COLO668 (cell line): ENCODE measurements at regions not wholly inside any gene's neighbourhood (a gene's known extent, or its start where the extent isn't known, plus 50 kb on each side); places are given as distances from the start of the nearest gene placed in this dataset.
"Not testable (repeated sequence)": the region's sequence is repeated elsewhere in the genome, so short reads cannot be mapped to it uniquely, and the experiment has no call there.

Experiments
- DNase-seq: peaks from one replicate; lab custom pipeline; 2025; ENCODE audit not compliant: unreplicated experiment; lab: John Stamatoyannopoulos, UW

GRCh38 chr4:31687717-31688342, 967.7 kb downstream of the PCDH7 start:
- no peak for DNase-seq

GRCh38 chr4:31692399-31692940, 972.3 kb downstream of the PCDH7 start:
- no peak for DNase-seq

- DNase-seq = no peak
Measured at GRCh38 chr4:31701256-31701655, 981.1 kb downstream of the PCDH7 start.

GRCh38 chr4:31702326-31702725, 982.2 kb downstream of the PCDH7 start:
- DNase-seq = no peak

- no peak for DNase-seq
Measured at GRCh38 chr4:31714238-31714637, 994.1 kb downstream of the PCDH7 start.

GRCh38 chr4:31715302-31715701, 995.1 kb downstream of the PCDH7 start:
- no peak for DNase-seq

GRCh38 chr4:31727030-31727429, 1006.9 kb downstream of the PCDH7 start:
- no peak for DNase-seq

GRCh38 chr4:31735004-31735403, 1014.8 kb downstream of the PCDH7 start:
- DNase-seq = no peak

GRCh38 chr4:31737419-31737818, 1017.2 kb downstream of the PCDH7 start:
- DNase-seq = no peak

GRCh38 chr4:31741326-31741725, 1021.2 kb downstream of the PCDH7 start:
- no peak for DNase-seq

GRCh38 chr4:31748382-31748781, 1028.2 kb downstream of the PCDH7 start:
- DNase-seq = no peak

GRCh38 chr4:31750581-31750980, 1030.4 kb downstream of the PCDH7 start:
- not testable (repeated sequence) for DNase-seq

- no peak for DNase-seq
Measured at GRCh38 chr4:31755751-31756150, 1035.6 kb downstream of the PCDH7 start.

- DNase-seq = no peak
Measured at GRCh38 chr4:31768756-31769155, 1048.6 kb downstream of the PCDH7 start.

- DNase-seq = no peak
Measured at GRCh38 chr4:31783311-31783710, 1063.1 kb downstream of the PCDH7 start.

- no peak for DNase-seq
Measured at GRCh38 chr4:31784558-31784957, 1064.4 kb downstream of the PCDH7 start.

- DNase-seq = no peak
Measured at GRCh38 chr4:31787701-31788100, 1067.5 kb downstream of the PCDH7 start.

- DNase-seq = no peak
Measured at GRCh38 chr4:31788676-31789075, 1068.5 kb downstream of the PCDH7 start.

- no peak for DNase-seq
Measured at GRCh38 chr4:31791666-31792065, 1071.5 kb downstream of the PCDH7 start.

GRCh38 chr4:31793907-31794306, 1073.7 kb downstream of the PCDH7 start:
- no peak for DNase-seq

GRCh38 chr4:31797052-31797451, 1076.9 kb downstream of the PCDH7 start:
- not testable (repeated sequence) for DNase-seq

- DNase-seq = no peak
Measured at GRCh38 chr4:31803526-31804195, 1083.5 kb downstream of the PCDH7 start.

GRCh38 chr4:31807036-31807435, 1086.9 kb downstream of the PCDH7 start:
- no peak for DNase-seq
